B cell (primary cell): ENCODE measurements at regions not wholly inside any gene's neighbourhood (a gene's known extent, or its start where the extent isn't known, plus 50 kb on each side); places are given as distances from the start of the nearest gene placed in this dataset.

ENCODE experiments used
- ATAC-seq: fragments of 200-7000 bp; cut with Tn5 transposase; one replicate; pipeline ENCODE4 v1.10.0; 2021; ENCODE audit warnings: low read depth, mild to moderate bottlenecking, moderate number of reproducible peaks, moderate library complexity
- CTCF ChIA-PET: fragments of 350-600 bp; sonication (Branson Sonifier 250); formaldehyde crosslinking; loops from one replicate; lab custom pipeline; 2021; ENCODE audit warnings: antibody characterized with exemption, inconsistent platforms; lab: Charles Lee
- POLR2A ChIA-PET: fragments of 350-600 bp; sonication (Branson Sonifier 250); formaldehyde crosslinking; loops from one replicate; lab custom pipeline; 2021; ENCODE audit warnings: antibody characterized with exemption; lab: Charles Lee
- DNase-seq: peaks from one replicate; pipeline ENCODE4 v3.0.0; 2013
- H2AFZ ChIP-seq: 2 replicates; pipeline ENCODE4 v1.6.1; 2012; ENCODE audit warnings: mild to moderate bottlenecking, low read depth, low read length; ENCODE audit not compliant: insufficient read depth, poor library complexity, severe bottlenecking
- H3K27ac ChIP-seq, 2 donors: 1 replicate in 1 of 2; 2 replicates in 1 of 2; pipeline ENCODE4 v1.5.1; 2012 to 2013; ENCODE audit warnings: low read length in 2 of 2, mild to moderate bottlenecking in 2 of 2, moderate library complexity in 1 of 2
- H3K27me3 ChIP-seq, 4 experiments: fragments of 200-600 bp in 1 of 4; sonication (generic) in 1 of 4; replicated peaks in 1 of 4; 1 replicate in 2 of 4; 2 replicates in 2 of 4; pipeline versions ENCODE4 v1.6.1 to v1.7.0; 2013 to 2016; ENCODE audit warnings: low read length in 3 of 4, mild to moderate bottlenecking in 2 of 4, mixed read lengths in 1 of 4, moderate library complexity in 1 of 4; ENCODE audit not compliant: insufficient read depth in 4 of 4, control insufficient read depth in 3 of 4; ENCODE audit errors: control extremely low read depth in 1 of 4
- H3K36me3 ChIP-seq, 2 experiments: replicated peaks in 1 of 2; 1 replicate in 1 of 2; 2 replicates in 1 of 2; pipeline versions ENCODE4 v1.6.1 to v1.7.1; 2013; ENCODE audit warnings: low read length in 1 of 2; ENCODE audit not compliant: insufficient read depth in 2 of 2, control insufficient read depth in 1 of 2; ENCODE audit errors: control extremely low read depth in 1 of 2, extremely low read depth in 1 of 2
- H3K4me1 ChIP-seq, 2 donors: fragments of 200-600 bp in 1 of 2; sonication (generic) in 1 of 2; 1 replicate in 1 of 2; 2 replicates in 1 of 2; pipeline versions ENCODE4 v1.5.1 to v1.6.1; 2013 to 2017; ENCODE audit warnings: low read length in 2 of 2; ENCODE audit not compliant: control insufficient read depth in 2 of 2, insufficient read depth in 2 of 2
- H3K4me2 ChIP-seq: replicated peaks from 2 replicates; pipeline ENCODE3; 2012; ENCODE audit warnings: mild to moderate bottlenecking, low read depth, low read length; ENCODE audit not compliant: poor library complexity, severe bottlenecking
- H3K4me3 ChIP-seq, 5 experiments: fragments of 200-600 bp in 1 of 5; sonication (generic) in 1 of 5; 1 replicate in 3 of 5; 2 replicates in 2 of 5; pipeline versions ENCODE4 v1.5.1 to v1.7.0; 2011 to 2016; ENCODE audit warnings: low read length in 4 of 5, mild to moderate bottlenecking in 4 of 5, low read depth in 2 of 5, control low read depth in 1 of 5, moderate library complexity in 1 of 5; ENCODE audit not compliant: insufficient read depth in 1 of 5; ENCODE audit errors: control extremely low read depth in 1 of 5, extremely low read depth in 1 of 5
- H3K79me2 ChIP-seq: fragments of 200-600 bp; sonication (generic); one replicate; pipeline ENCODE4 v1.6.0; 2016; ENCODE audit warnings: low read length; ENCODE audit not compliant: control insufficient read depth, insufficient read depth
- H3K9ac ChIP-seq: fragments of 200-600 bp; sonication (generic); 2 replicates; pipeline ENCODE4 v1.6.1; 2017; ENCODE audit warnings: mild to moderate bottlenecking, low read length, moderate library complexity
- H3K9me3 ChIP-seq, 3 donors: one replicate each; pipeline versions ENCODE4 v1.6.1 to v1.7.1; 2013; ENCODE audit warnings: low read length in 2 of 3; ENCODE audit not compliant: control insufficient read depth in 2 of 3, insufficient read depth in 1 of 3; ENCODE audit errors: control extremely low read depth in 1 of 3
- H4K20me1 ChIP-seq: 2 replicates; pipeline ENCODE4 v1.6.0; 2012; ENCODE audit warnings: mild to moderate bottlenecking, low read length; ENCODE audit not compliant: insufficient read depth, control insufficient read depth, poor library complexity, severe bottlenecking
- H3K27ac Mint-ChIP-seq: one replicate; pipeline ENCODE4 v1.8.0; 2021; ENCODE audit warnings: mixed read lengths
- H3K27me3 Mint-ChIP-seq: one replicate; pipeline ENCODE4 v1.8.0; 2021; ENCODE audit warnings: mixed read lengths
- H3K4me1 Mint-ChIP-seq: one replicate; pipeline ENCODE4 v1.8.0; 2021; ENCODE audit warnings: mixed read lengths
- H3K4me3 Mint-ChIP-seq: one replicate; pipeline ENCODE4 v1.8.0; 2021; ENCODE audit warnings: mixed read lengths
- H3K9me3 Mint-ChIP-seq: one replicate; pipeline ENCODE4 v1.8.0; 2022; ENCODE audit warnings: mixed read lengths; ENCODE audit not compliant: insufficient read depth
- CTCF ChIP-seq: fragments of 200-600 bp; IDR thresholded peaks from one replicate; pipeline ENCODE4 v1.8.0; 2022; ENCODE audit warnings: antibody characterized with exemption, mild to moderate bottlenecking
- EZH2 ChIP-seq: IDR thresholded peaks from 2 replicates; pipeline ENCODE4 v1.6.1; 2012; ENCODE audit warnings: borderline replicate concordance, low read depth, mild to moderate bottlenecking, moderate library complexity, low read length; ENCODE audit not compliant: insufficient read depth, poor library complexity, severe bottlenecking
- WGBS: methylation state at CpG from one replicate; pipeline ENCODE4 v1.1.5; 2013; ENCODE audit warnings: missing lambda C conversion rate; ENCODE audit not compliant: insufficient coverage; 5-methylcytosine and 5-hydroxymethylcytosine counted together
- intact Hi-C: fragments of 100-400 bp; cut with micrococcal nuclease; formaldehyde crosslinking; loops from one replicate; pipeline ENCODE4 v1.10.0; 2022

DNA sequence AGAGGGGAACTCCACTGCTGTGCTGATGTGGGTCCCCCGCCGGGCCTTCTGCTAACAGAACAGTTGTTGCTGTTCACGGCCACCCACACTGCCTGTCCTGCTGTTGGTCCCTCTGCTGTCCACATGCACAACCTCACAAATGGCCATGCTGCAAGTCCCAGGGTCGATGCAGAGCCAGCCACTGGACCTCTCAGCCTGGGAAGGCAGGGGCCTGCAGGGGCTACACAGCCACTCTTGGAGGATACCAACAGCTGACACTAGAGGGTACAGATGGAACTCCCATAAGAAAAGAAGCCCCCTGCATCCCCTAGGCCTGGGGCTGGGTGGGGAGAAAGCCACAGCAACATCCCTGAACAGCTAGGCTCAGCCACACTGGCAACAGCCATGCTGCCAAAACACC, 104.4 kb upstream of the IQSEC1 start:
- Histone ChIP-seq H3K27me3 (no peaks in the 10 kb centered on the region), H3K36me3 (no peaks in the 10 kb centered on the region), H3K79me2 (no peaks in the 10 kb centered on the region), H3K4me1 (no peaks in the 10 kb centered on the region), H3K4me2 (no peak overlapping the region), H4K20me1 (no peaks in the 10 kb centered on the region), H2AFZ (no peak overlapping the region), H3K27ac (no peak overlapping the region), H3K9me3 (peaks cover 0 to 29% (median 15%) of the 10 kb centered on the region in 3 donors), H3K4me3 (no peak overlapping the region), H3K9ac (no peak overlapping the region)
- ChIA-PET POLR2A (no interaction called here), CTCF (no interaction called here)
- TF ChIP-seq EZH2 (no peak), CTCF (no peak)
- no peak for ATAC-seq
- H3K4me3 Mint-ChIP-seq, result no peak overlapping the region
- no peak overlapping the region for H3K27ac Mint-ChIP-seq
- intact Hi-C loops, result no loop called here
- peaks cover 16% of the 10 kb centered on the region for H3K27me3 Mint-ChIP-seq
- H3K9me3 Mint-ChIP-seq, result peaks cover 15% of the 10 kb centered on the region
- no peak for DNase-seq
- no peaks in the 10 kb centered on the region for H3K4me1 Mint-ChIP-seq
- WGBS, result 88% methylated on average over 4 of the region's 4 CpGs

DNA sequence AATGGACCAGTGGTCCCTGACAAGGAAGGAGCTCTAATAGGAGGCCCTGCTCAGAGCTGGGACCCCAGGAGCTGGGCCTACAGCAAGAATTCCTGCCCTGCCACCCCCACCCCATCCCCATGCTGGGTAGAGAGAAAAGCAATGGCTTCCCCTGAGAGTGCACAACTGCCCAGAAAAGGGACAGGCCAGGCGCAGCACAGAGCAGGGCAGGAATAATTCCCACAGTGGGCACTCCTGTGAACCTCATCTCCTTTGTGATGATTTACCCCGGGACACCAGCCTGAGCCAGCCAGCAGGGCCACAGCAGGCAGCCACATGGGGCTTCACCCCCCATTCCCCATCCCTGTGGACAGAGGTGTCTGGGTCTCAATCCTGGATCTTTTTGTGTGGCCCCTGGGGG, 104.0 kb upstream of the IQSEC1 start:
- Histone ChIP-seq H3K4me2 (no peak overlapping the region), H4K20me1 (no peaks in the 10 kb centered on the region), H3K27ac (no peak overlapping the region), H3K9me3 (peaks cover 0 to 29% (median 15%) of the 10 kb centered on the region in 3 donors), H3K79me2 (no peaks in the 10 kb centered on the region), H3K36me3 (no peaks in the 10 kb centered on the region), H3K4me1 (no peaks in the 10 kb centered on the region), H2AFZ (no peak overlapping the region), H3K27me3 (no peaks in the 10 kb centered on the region), H3K4me3 (no peak overlapping the region), H3K9ac (no peak overlapping the region)
- POLR2A ChIA-PET, result no interaction called here
- peaks cover 13% of the 10 kb centered on the region for H3K27me3 Mint-ChIP-seq
- TF ChIP-seq EZH2 (no peak), CTCF (no peak)
- no peak overlapping the region for H3K27ac Mint-ChIP-seq
- no peak overlapping the region for H3K4me3 Mint-ChIP-seq
- 83% methylated on average over 2 of the region's 2 CpGs for WGBS
- intact Hi-C loops, result no loop called here
- ATAC-seq (no peak), DNase-seq (no peak)
- CTCF ChIA-PET, result no interaction called here
- peaks cover 15% of the 10 kb centered on the region for H3K9me3 Mint-ChIP-seq
- no peaks in the 10 kb centered on the region for H3K4me1 Mint-ChIP-seq
